ENCODE measurements at regions not wholly inside any gene's neighbourhood (a gene's known extent, or its start where the extent isn't known, plus 50 kb on each side); places are given as distances from the start of the nearest gene placed in this dataset.

DNA sequence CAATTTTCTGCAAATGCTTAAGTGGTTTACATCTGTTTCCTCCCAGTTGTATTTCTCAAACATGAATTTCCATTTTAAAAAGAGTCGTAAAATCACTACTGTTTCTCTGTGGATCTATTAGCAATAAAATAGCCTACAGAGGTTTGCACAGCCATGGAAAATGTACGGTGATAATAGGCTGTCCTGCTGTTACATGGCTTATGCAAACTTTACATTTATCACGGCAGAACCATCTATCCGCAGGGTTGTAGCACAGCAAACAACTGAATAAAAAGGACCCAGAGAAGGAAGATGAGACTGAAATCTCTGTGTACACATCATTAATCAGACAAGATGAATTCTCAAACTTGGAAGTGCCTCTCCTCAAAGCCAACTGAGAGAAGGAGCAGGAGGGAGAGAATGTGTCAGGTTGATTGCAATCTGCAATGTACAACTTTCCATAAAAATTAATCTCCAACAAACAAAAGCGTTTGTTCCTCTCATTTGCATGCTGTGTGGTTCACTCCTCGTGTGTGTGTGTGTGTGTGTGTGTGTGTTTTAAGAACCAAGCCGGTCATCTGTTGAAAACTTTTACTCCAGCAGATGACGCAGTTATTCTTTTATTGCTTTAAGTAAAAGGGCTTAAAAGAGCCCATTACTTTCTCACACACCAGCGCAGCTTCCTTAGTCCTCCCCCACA is 279.3 kb downstream of the SKAP2 start:
- ChIA-PET SMC1A (ENCODE audit: uncharacterized antibody, unreplicated experiment) (no interaction called here), CTCF (no interaction called here), POLR2A (no interaction called here), RAD21 (ENCODE audit: unreplicated experiment) (no interaction called here)
- in situ Hi-C loops (cut with MboI) (no loop called here), intact Hi-C loops (cut with micrococcal nuclease; ENCODE audit: unreplicated experiment) (no loop called here)
- Histone ChIP-seq H3K9me3 (replicated peaks; ENCODE audit: control insufficient read depth, insufficient read depth, low read length) (no peaks in the 10 kb centered on the region), H3K27me3 (replicated peaks in 1 of 2; ENCODE audit: control insufficient read depth in 2 of 2, insufficient read depth in 2 of 2, low read length in 1 of 2) (peaks cover 0 to 2% of the 10 kb centered on the region in 2 experiments; a peak in 1 of 4 replicates), H3K79me2 (ENCODE audit: control insufficient read depth, insufficient read depth, low read length) (no peaks in the 10 kb centered on the region), H3K4me2 (ENCODE audit: control insufficient read depth, insufficient read depth) (no peak overlapping the region), H2AFZ (ENCODE audit: control insufficient read depth, low read depth, low read length) (no peak overlapping the region), H4K20me1 (ENCODE audit: control insufficient read depth, insufficient read depth) (no peaks in the 10 kb centered on the region), H3K36me3 (ENCODE audit: control insufficient read depth in 2 of 2, insufficient read depth in 2 of 2, low read length in 1 of 2) (no peaks in the 10 kb centered on the region), H3K9ac (ENCODE audit: control insufficient read depth, insufficient read depth, low read length) (no peak overlapping the region), H3K27ac (ENCODE audit: control insufficient read depth, insufficient read depth) (no peak overlapping the region), H3K4me1 (ENCODE audit: control insufficient read depth, insufficient read depth, low read length) (no peaks in the 10 kb centered on the region), H3K4me3 (no peak overlapping the region)
- no peak for DNase-seq (ENCODE audit: low read depth, low spot score)
- no TSS peak for BruUV-seq (replicated peaks)
- no peak for ATAC-seq
- no peak for FAIRE-seq
- 49% methylated on average over 9 of the region's 9 CpGs for WGBS (ENCODE audit: insufficient coverage, insufficient replicate concordance, low lambda C conversion rate, missing lambda C conversion rate)
- TF ChIP-seq EED (IDR thresholded peaks at IDR 0.05; ENCODE audit: low read depth) (no peak), NFIC (IDR thresholded peaks at IDR 0.05; ENCODE audit: low read depth, low read length) (no peak), PML (IDR thresholded peaks at IDR 0.05; ENCODE audit: low read length) (no peak), TAF1 (IDR thresholded peaks at IDR 0.05; ENCODE audit: borderline replicate concordance, low read depth, low read length) (no peak), TBL1XR1 (IDR thresholded peaks at IDR 0.05; ENCODE audit: low read depth, low read length) (no peak), MXI1 (IDR thresholded peaks at IDR 0.05; ENCODE audit: low read depth, low read length) (no peak), SREBF1 (IDR thresholded peaks at IDR 0.05; ENCODE audit: low read length) (no peak), RFX5 (IDR thresholded peaks at IDR 0.05; ENCODE audit: low read depth, low read length) (no peak)
- TF ChIP-seq, protein P1, sequence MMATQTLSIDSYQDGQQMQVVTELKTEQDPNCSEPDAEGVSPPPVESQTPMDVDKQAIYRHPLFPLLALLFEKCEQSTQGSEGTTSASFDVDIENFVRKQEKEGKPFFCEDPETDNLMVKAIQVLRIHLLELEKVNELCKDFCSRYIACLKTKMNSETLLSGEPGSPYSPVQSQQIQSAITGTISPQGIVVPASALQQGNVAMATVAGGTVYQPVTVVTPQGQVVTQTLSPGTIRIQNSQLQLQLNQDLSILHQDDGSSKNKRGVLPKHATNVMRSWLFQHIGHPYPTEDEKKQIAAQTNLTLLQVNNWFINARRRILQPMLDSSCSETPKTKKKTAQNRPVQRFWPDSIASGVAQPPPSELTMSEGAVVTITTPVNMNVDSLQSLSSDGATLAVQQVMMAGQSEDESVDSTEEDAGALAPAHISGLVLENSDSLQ (IDR thresholded peaks at IDR 0.05), result no peak
- TF ChIP-seq, protein P2, sequence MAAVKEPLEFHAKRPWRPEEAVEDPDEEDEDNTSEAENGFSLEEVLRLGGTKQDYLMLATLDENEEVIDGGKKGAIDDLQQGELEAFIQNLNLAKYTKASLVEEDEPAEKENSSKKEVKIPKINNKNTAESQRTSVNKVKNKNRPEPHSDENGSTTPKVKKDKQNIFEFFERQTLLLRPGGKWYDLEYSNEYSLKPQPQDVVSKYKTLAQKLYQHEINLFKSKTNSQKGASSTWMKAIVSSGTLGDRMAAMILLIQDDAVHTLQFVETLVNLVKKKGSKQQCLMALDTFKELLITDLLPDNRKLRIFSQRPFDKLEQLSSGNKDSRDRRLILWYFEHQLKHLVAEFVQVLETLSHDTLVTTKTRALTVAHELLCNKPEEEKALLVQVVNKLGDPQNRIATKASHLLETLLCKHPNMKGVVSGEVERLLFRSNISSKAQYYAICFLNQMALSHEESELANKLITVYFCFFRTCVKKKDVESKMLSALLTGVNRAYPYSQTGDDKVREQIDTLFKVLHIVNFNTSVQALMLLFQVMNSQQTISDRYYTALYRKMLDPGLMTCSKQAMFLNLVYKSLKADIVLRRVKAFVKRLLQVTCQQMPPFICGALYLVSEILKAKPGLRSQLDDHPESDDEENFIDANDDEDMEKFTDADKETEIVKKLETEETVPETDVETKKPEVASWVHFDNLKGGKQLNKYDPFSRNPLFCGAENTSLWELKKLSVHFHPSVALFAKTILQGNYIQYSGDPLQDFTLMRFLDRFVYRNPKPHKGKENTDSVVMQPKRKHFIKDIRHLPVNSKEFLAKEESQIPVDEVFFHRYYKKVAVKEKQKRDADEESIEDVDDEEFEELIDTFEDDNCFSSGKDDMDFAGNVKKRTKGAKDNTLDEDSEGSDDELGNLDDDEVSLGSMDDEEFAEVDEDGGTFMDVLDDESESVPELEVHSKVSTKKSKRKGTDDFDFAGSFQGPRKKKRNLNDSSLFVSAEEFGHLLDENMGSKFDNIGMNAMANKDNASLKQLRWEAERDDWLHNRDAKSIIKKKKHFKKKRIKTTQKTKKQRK (IDR thresholded peaks at IDR 0.05; ENCODE audit: low read depth, low read length), result no peak
- TF ChIP-seq, protein P3, sequence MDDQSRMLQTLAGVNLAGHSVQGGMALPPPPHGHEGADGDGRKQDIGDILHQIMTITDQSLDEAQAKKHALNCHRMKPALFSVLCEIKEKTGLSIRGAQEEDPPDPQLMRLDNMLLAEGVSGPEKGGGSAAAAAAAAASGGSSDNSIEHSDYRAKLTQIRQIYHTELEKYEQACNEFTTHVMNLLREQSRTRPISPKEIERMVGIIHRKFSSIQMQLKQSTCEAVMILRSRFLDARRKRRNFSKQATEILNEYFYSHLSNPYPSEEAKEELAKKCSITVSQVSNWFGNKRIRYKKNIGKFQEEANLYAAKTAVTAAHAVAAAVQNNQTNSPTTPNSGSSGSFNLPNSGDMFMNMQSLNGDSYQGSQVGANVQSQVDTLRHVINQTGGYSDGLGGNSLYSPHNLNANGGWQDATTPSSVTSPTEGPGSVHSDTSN (IDR thresholded peaks at IDR 0.05; ENCODE audit: insufficient replicate concordance, low read depth, low read length), result no peak
- TF ChIP-seq, protein P4, sequence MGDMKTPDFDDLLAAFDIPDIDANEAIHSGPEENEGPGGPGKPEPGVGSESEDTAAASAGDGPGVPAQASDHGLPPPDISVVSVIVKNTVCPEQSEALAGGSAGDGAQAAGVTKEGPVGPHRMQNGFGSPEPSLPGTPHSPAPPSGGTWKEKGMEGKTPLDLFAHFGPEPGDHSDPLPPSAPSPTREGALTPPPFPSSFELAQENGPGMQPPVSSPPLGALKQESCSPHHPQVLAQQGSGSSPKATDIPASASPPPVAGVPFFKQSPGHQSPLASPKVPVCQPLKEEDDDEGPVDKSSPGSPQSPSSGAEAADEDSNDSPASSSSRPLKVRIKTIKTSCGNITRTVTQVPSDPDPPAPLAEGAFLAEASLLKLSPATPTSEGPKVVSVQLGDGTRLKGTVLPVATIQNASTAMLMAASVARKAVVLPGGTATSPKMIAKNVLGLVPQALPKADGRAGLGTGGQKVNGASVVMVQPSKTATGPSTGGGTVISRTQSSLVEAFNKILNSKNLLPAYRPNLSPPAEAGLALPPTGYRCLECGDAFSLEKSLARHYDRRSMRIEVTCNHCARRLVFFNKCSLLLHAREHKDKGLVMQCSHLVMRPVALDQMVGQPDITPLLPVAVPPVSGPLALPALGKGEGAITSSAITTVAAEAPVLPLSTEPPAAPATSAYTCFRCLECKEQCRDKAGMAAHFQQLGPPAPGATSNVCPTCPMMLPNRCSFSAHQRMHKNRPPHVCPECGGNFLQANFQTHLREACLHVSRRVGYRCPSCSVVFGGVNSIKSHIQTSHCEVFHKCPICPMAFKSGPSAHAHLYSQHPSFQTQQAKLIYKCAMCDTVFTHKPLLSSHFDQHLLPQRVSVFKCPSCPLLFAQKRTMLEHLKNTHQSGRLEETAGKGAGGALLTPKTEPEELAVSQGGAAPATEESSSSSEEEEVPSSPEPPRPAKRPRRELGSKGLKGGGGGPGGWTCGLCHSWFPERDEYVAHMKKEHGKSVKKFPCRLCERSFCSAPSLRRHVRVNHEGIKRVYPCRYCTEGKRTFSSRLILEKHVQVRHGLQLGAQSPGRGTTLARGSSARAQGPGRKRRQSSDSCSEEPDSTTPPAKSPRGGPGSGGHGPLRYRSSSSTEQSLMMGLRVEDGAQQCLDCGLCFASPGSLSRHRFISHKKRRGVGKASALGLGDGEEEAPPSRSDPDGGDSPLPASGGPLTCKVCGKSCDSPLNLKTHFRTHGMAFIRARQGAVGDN (IDR thresholded peaks at IDR 0.05), result no peak

All from GM12878 (cell line).